GM10248 (cell line): ENCODE measurements at regions not wholly inside any gene's neighbourhood (a gene's known extent, or its start where the extent isn't known, plus 50 kb on each side); places are given as distances from the start of the nearest gene placed in this dataset.

Experiments
- CTCF ChIA-PET: fragments of 300-600 bp; sonication (Branson Sonifier 250); formaldehyde crosslinking; extraction: SDS; loops from one replicate; lab custom pipeline; 2021; ENCODE audit warnings: antibody characterized with exemption; lab: Yijun Ruan, JAX
- POLR2A ChIA-PET: fragments of 350-650 bp; sonication (Branson Sonifier 250); formaldehyde crosslinking; extraction: SDS; loops from one replicate; lab custom pipeline; 2020; ENCODE audit warnings: antibody characterized with exemption; lab: Yijun Ruan, JAX
- DNase-seq: peaks from one replicate; pipeline ENCODE4 v3.0.0; 2012; ENCODE audit errors: extremely low spot score
- CTCF ChIP-seq: IDR thresholded peaks from 2 replicates; pipeline ENCODE4 v1.5.1; 2012; ENCODE audit warnings: mild to moderate bottlenecking, low read depth; ENCODE audit errors: extremely low read depth, missing control alignments, control extremely low read depth

- TF ChIP-seq CTCF: no peak
- ChIA-PET CTCF (no interaction called here), POLR2A (interaction anchor here (0.6 kb wide), 1 partner anchor 26 kb away, joined by 3 read pairs; no protein-coding TSS in a partner anchor)
- no peak for DNase-seq
Measured at GRCh38 chr7:346116-346898, 56.3 kb downstream of the FOXL3 start.

GRCh38 chr7:347001-347590, 57.1 kb downstream of the FOXL3 start:
- no peak for TF ChIP-seq CTCF
- CTCF ChIA-PET: no interaction called here
- no peak for DNase-seq
- POLR2A ChIA-PET: interaction anchor here (0.6 kb wide), 1 partner anchor 27 kb away, joined by 3 read pairs; no protein-coding TSS in a partner anchor

- ChIA-PET CTCF (no interaction called here), POLR2A (no interaction called here)
- DNase-seq: no peak
- TF ChIP-seq CTCF: no peak
Measured at GRCh38 chr7:347644-348479, 57.9 kb downstream of the FOXL3 start.

GRCh38 chr7:348480-348844, 58.5 kb downstream of the FOXL3 start:
- TF ChIP-seq CTCF: no peak
- no peak for DNase-seq
- CTCF ChIA-PET: no interaction called here
- POLR2A ChIA-PET: no interaction called here

GRCh38 chr7:348962-349743, 59.2 kb downstream of the FOXL3 start:
- ChIA-PET POLR2A (no interaction called here), CTCF (no interaction called here)
- TF ChIP-seq CTCF: no peak
- DNase-seq: no peak

GRCh38 chr7:351256-351655, 61.3 kb downstream of the FOXL3 start:
- no peak for DNase-seq
- no peak for TF ChIP-seq CTCF
- CTCF ChIA-PET: no interaction called here
- POLR2A ChIA-PET: no interaction called here
